Stimulated activated CD4-positive, alpha-beta T cell treated with anti-CD3 and anti-CD28 coated beads, Interleukin-1b, Interleukin-23, amount 100 ng/mL, for 24 hours (primary cell): ENCODE measurements at regions not wholly inside any gene's neighbourhood (a gene's known extent, or its start where the extent isn't known, plus 50 kb on each side); places are given as distances from the start of the nearest gene placed in this dataset.

Source experiments
- DNase-seq, 4 experiments: peaks; one replicate each; pipeline ENCODE4 v3.0.0-alpha.2; 2020; ENCODE audit warnings: low read depth in 4 of 4, low spot score in 1 of 4

GRCh38 chr13:24043590-24044350, 116.8 kb upstream of the SPATA13 start:
- no peak for DNase-seq

GRCh38 chr13:24045597-24045996, 114.9 kb upstream of the SPATA13 start:
- DNase-seq: no peak

- no peak for DNase-seq
Observed at GRCh38 chr13:24050292-24050711, 110.2 kb upstream of the SPATA13 start.

- no peak for DNase-seq
Observed at GRCh38 chr13:24050796-24051715, 109.5 kb upstream of the SPATA13 start.

- no peak for DNase-seq
Observed at GRCh38 chr13:24052547-24053518, 107.7 kb upstream of the SPATA13 start.

- DNase-seq: peak; percentile 15 to 45 (median 28)
Observed at GRCh38 chr13:24053519-24054251, 106.8 kb upstream of the SPATA13 start.

- no peak for DNase-seq
Observed at GRCh38 chr13:24056616-24057137, 103.8 kb upstream of the SPATA13 start.

- no peak for DNase-seq
Observed at GRCh38 chr13:24060993-24061392, 99.5 kb upstream of the SPATA13 start.

- DNase-seq: no peak
Observed at GRCh38 chr13:24063281-24063877, 97.1 kb upstream of the SPATA13 start.

GRCh38 chr13:24064371-24064770, 96.1 kb upstream of the SPATA13 start:
- no peak for DNase-seq

- DNase-seq: no peak
Observed at GRCh38 chr13:24065176-24065575, 95.3 kb upstream of the SPATA13 start.

GRCh38 chr13:24066405-24067295, 93.9 kb upstream of the SPATA13 start:
- DNase-seq: no peak

GRCh38 chr13:24068472-24068871, 92.0 kb upstream of the SPATA13 start:
- no peak for DNase-seq

GRCh38 chr13:24071016-24071415, 89.5 kb upstream of the SPATA13 start:
- no peak for DNase-seq

GRCh38 chr13:24071423-24072075, 89.0 kb upstream of the SPATA13 start:
- DNase-seq: no peak

- DNase-seq: no peak
Observed at GRCh38 chr13:24073657-24074056, 86.9 kb upstream of the SPATA13 start.

GRCh38 chr13:24074678-24075077, 85.8 kb upstream of the SPATA13 start:
- DNase-seq: no peak
